ENCODE measurements at regions not wholly inside any gene's neighbourhood (a gene's known extent, or its start where the extent isn't known, plus 50 kb on each side); places are given as distances from the start of the nearest gene placed in this dataset.
"Not testable (repeated sequence)": the region's sequence is repeated elsewhere in the genome, so short reads cannot be mapped to it uniquely, and the experiment has no call there.

GRCh38 chr2:81412681-81413080 is 1108.1 kb upstream of the LRRTM1 start:
- Histone ChIP-seq H3K9me3 (ENCODE audit: control insufficient read depth, low read length) (no peaks in the 10 kb centered on the region), H3K4me1 (ENCODE audit: control insufficient read depth, insufficient read depth, low read length) (no peaks in the 10 kb centered on the region), H3K27me3 (ENCODE audit: control insufficient read depth, insufficient read depth) (no peaks in the 10 kb centered on the region), H3K27ac (ENCODE audit: low read length) (no peak overlapping the region), H3K4me3 (ENCODE audit: low read length) (no peak overlapping the region)
- no peak for DNase-seq
- intact Hi-C loops (cut with DNase I), result no loop called here
- no peak for ATAC-seq
- 83% methylated on average over 3 of the region's 3 CpGs for WGBS

GRCh38 chr2:81403508-81403907 is 1099.0 kb upstream of the LRRTM1 start:
- H3K4me1 ChIP-seq (ENCODE audit: control insufficient read depth, insufficient read depth, low read length), result no peaks in the 10 kb centered on the region
- ATAC-seq (no peak), DNase-seq (no peak)
- H3K9me3 ChIP-seq (ENCODE audit: control insufficient read depth, low read length), result no peaks in the 10 kb centered on the region
- intact Hi-C loops (cut with DNase I), result no loop called here
- H3K27ac ChIP-seq (ENCODE audit: low read length), result no peak overlapping the region
- 91% methylated on average over 2 of the region's 2 CpGs for WGBS
- H3K27me3 ChIP-seq (ENCODE audit: control insufficient read depth, insufficient read depth), result no peaks in the 10 kb centered on the region
- no peak overlapping the region for H3K4me3 ChIP-seq (ENCODE audit: low read length)

- Histone ChIP-seq H3K27ac (ENCODE audit: low read length) (no peak overlapping the region), H3K4me1 (ENCODE audit: control insufficient read depth, insufficient read depth, low read length) (no peaks in the 10 kb centered on the region), H3K4me3 (ENCODE audit: low read length) (no peak overlapping the region), H3K27me3 (ENCODE audit: control insufficient read depth, insufficient read depth) (no peaks in the 10 kb centered on the region), H3K9me3 (ENCODE audit: control insufficient read depth, low read length) (no peaks in the 10 kb centered on the region)
- DNase-seq (no peak), ATAC-seq (no peak)
- intact Hi-C loops (cut with DNase I), result no loop called here
- 95% methylated on average over 4 of the region's 4 CpGs for WGBS
These were observed 1092.0 kb upstream of the LRRTM1 start for GRCh38 chr2:81396417-81397019.

DNA sequence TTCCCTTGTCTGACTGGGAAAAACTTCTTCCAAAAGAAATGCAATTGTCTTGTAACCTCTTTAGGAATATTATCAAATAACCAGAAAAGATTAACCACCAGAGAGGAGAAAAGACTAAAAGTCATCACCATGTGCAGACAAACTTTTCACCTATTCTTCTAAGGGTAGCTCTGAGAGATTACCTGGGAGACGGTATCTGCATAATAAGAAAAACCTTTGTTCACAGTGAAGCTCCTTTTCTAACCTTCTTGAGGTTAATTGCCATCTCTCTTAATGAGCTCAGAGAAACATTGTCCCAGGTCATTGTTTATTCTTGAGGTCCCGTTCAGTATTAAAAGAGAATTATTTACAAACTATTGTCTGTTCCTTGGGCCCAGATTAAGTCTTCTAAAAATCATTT is 1091.2 kb upstream of the LRRTM1 start:
- Histone ChIP-seq H3K4me1 (ENCODE audit: control insufficient read depth, insufficient read depth, low read length) (no peaks in the 10 kb centered on the region), H3K4me3 (ENCODE audit: low read length) (no peak overlapping the region), H3K9me3 (ENCODE audit: control insufficient read depth, low read length) (no peaks in the 10 kb centered on the region), H3K27ac (ENCODE audit: low read length) (no peak overlapping the region), H3K27me3 (ENCODE audit: control insufficient read depth, insufficient read depth) (no peaks in the 10 kb centered on the region)
- intact Hi-C loops (cut with DNase I), result no loop called here
- WGBS, result 69% methylated on average over 2 of the region's 2 CpGs
- no peak for ATAC-seq
- no peak for DNase-seq

DNA sequence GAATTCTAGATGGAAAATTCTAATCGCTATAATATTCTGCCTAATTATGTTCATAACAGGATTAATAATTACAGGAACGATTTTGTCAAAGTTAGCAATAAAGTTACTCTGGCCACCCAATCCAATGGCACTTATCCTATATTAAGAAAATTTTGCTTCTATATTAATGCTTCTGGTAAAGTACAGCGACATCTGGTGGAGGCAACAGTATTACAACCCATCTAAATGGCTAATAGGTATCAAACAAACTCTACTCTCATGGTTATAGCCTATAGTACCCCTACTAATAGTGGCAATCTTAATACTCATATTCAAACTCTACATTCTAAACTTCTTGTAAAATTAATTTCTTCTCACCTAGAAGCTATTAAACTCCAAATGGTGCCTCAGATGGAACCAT is 1084.7 kb upstream of the LRRTM1 start:
- DNase-seq (no peak), ATAC-seq (no peak)
- no peaks in the 10 kb centered on the region for H3K4me1 ChIP-seq (ENCODE audit: control insufficient read depth, insufficient read depth, low read length)
- no peaks in the 10 kb centered on the region for H3K27me3 ChIP-seq (ENCODE audit: control insufficient read depth, insufficient read depth)
- no peak overlapping the region for H3K27ac ChIP-seq (ENCODE audit: low read length)
- 71% methylated on average over 3 of the region's 3 CpGs for WGBS
- H3K9me3 ChIP-seq (ENCODE audit: control insufficient read depth, low read length), result no peaks in the 10 kb centered on the region
- no peak overlapping the region for H3K4me3 ChIP-seq (ENCODE audit: low read length)
- intact Hi-C loops (cut with DNase I), result no loop called here

- DNase-seq (no peak), ATAC-seq (no peak)
- Histone ChIP-seq H3K9me3 (ENCODE audit: control insufficient read depth, low read length) (no peaks in the 10 kb centered on the region), H3K27ac (ENCODE audit: low read length) (no peak overlapping the region), H3K4me1 (ENCODE audit: control insufficient read depth, insufficient read depth, low read length) (no peaks in the 10 kb centered on the region), H3K27me3 (ENCODE audit: control insufficient read depth, insufficient read depth) (no peaks in the 10 kb centered on the region), H3K4me3 (ENCODE audit: low read length) (no peak overlapping the region)
- intact Hi-C loops (cut with DNase I), result no loop called here
These were observed 1059.2 kb upstream of the LRRTM1 start for GRCh38 chr2:81363800-81364199.

GRCh38 chr2:81362468-81362867 is 1057.9 kb upstream of the LRRTM1 start:
- WGBS, result 88% methylated on average over 11 of the region's 11 CpGs
- H3K4me3 ChIP-seq (ENCODE audit: low read length); H3K9me3 ChIP-seq (ENCODE audit: control insufficient read depth, low read length); H3K27ac ChIP-seq (ENCODE audit: low read length); H3K4me1 ChIP-seq (ENCODE audit: control insufficient read depth, insufficient read depth, low read length); intact Hi-C loops (cut with DNase I); H3K27me3 ChIP-seq (ENCODE audit: control insufficient read depth, insufficient read depth); ATAC-seq: not testable (repeated sequence)
- DNase-seq, result peak in 2 of 3 donors; percentile 6 to 15

DNA sequence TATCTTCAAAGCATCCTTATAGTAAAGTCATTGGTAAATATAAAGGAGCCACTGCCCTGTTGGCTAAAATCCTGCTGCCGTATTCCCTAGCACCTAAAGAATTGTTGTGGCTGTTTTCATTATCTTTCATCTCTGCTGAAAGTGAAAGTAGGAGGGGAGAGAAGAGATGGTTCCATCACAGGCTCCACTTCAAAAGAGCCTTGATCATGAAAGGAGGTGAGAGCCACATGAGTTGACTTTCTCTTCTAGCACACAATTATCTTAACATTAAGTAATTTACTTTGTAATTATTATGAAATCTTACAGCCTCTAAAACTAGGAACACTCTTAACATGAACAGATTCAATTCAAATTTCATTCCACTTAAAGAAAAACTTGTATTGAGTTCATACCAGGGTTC is 1050.9 kb upstream of the LRRTM1 start:
- DNase-seq (no peak), ATAC-seq (no peak)
- no peaks in the 10 kb centered on the region for H3K9me3 ChIP-seq (ENCODE audit: control insufficient read depth, low read length)
- intact Hi-C loops (cut with DNase I), result no loop called here
- 52% methylated on average over 1 of the region's 1 CpG for WGBS
- no peaks in the 10 kb centered on the region for H3K4me1 ChIP-seq (ENCODE audit: control insufficient read depth, insufficient read depth, low read length)
- H3K27ac ChIP-seq (ENCODE audit: low read length), result no peak overlapping the region
- H3K27me3 ChIP-seq (ENCODE audit: control insufficient read depth, insufficient read depth), result no peaks in the 10 kb centered on the region
- H3K4me3 ChIP-seq (ENCODE audit: low read length), result no peak overlapping the region

- Histone ChIP-seq H3K27me3 (ENCODE audit: control insufficient read depth, insufficient read depth) (no peaks in the 10 kb centered on the region), H3K4me1 (ENCODE audit: control insufficient read depth, insufficient read depth, low read length) (no peaks in the 10 kb centered on the region), H3K4me3 (ENCODE audit: low read length) (no peak overlapping the region), H3K27ac (ENCODE audit: low read length) (no peak overlapping the region), H3K9me3 (ENCODE audit: control insufficient read depth, low read length) (no peaks in the 10 kb centered on the region)
- no peak for DNase-seq
- WGBS, result 73% methylated on average over 2 of the region's 2 CpGs
- intact Hi-C loops (cut with DNase I), result no loop called here
- no peak for ATAC-seq
These were observed 1029.5 kb upstream of the LRRTM1 start for GRCh38 chr2:81334046-81334445.

- intact Hi-C loops (cut with DNase I), result no loop called here
- Histone ChIP-seq H3K4me1 (ENCODE audit: control insufficient read depth, insufficient read depth, low read length) (no peaks in the 10 kb centered on the region), H3K27me3 (ENCODE audit: control insufficient read depth, insufficient read depth) (no peaks in the 10 kb centered on the region), H3K9me3 (ENCODE audit: control insufficient read depth, low read length) (no peaks in the 10 kb centered on the region), H3K27ac (ENCODE audit: low read length) (no peak overlapping the region), H3K4me3 (ENCODE audit: low read length) (no peak overlapping the region)
- DNase-seq, result no peak
- WGBS, result 79% methylated on average over 2 of the region's 2 CpGs
- ATAC-seq, result no peak
These were observed 1024.4 kb upstream of the LRRTM1 start for GRCh38 chr2:81328968-81329367.

DNA sequence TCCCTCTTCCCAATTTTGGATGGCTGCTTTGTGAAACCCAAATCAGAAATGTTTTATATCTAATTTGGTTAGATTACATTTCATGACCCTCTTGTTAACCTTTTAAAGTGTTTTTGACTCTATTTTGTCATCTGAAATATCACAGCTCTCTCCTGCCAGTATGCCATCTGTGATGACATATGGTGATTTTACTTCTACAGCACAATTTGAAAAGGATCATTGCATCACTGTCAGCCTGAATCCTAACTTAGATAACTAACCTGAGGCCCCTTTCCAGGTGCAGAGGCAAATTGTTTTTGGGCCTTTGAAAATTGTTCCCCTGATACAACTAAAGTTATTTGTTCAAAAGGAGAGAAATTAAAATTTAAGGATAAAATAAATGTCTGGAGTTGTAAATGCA is 1023.4 kb upstream of the LRRTM1 start:
- Histone ChIP-seq H3K4me3 (ENCODE audit: low read length) (no peak overlapping the region), H3K9me3 (ENCODE audit: control insufficient read depth, low read length) (no peaks in the 10 kb centered on the region), H3K27ac (ENCODE audit: low read length) (no peak overlapping the region), H3K4me1 (ENCODE audit: control insufficient read depth, insufficient read depth, low read length) (no peaks in the 10 kb centered on the region), H3K27me3 (ENCODE audit: control insufficient read depth, insufficient read depth) (no peaks in the 10 kb centered on the region)
- no peak for ATAC-seq
- DNase-seq, result no peak
- intact Hi-C loops (cut with DNase I), result no loop called here

GRCh38 chr2:81324046-81324445 is 1019.5 kb upstream of the LRRTM1 start:
- no peak overlapping the region for H3K27ac ChIP-seq (ENCODE audit: low read length)
- intact Hi-C loops (cut with DNase I), result no loop called here
- whole genome bisulfite sequencing, result 60% methylated on average over 3 of the region's 3 CpGs
- no peaks in the 10 kb centered on the region for H3K9me3 ChIP-seq (ENCODE audit: control insufficient read depth, low read length)
- no peak for ATAC-seq
- no peaks in the 10 kb centered on the region for H3K27me3 ChIP-seq (ENCODE audit: control insufficient read depth, insufficient read depth)
- no peak for DNase-seq
- H3K4me3 ChIP-seq (ENCODE audit: low read length), result no peak overlapping the region
- H3K4me1 ChIP-seq (ENCODE audit: control insufficient read depth, insufficient read depth, low read length), result no peaks in the 10 kb centered on the region
